Mucosa of descending colon (tissue), 3 donors: ENCODE measurements at regions not wholly inside any gene's neighbourhood (a gene's known extent, or its start where the extent isn't known, plus 50 kb on each side); places are given as distances from the start of the nearest gene placed in this dataset.

Source experiments
- ATAC-seq: fragments of 200-7000 bp; cut with Tn5 transposase; one replicate; pipeline ENCODE4 v1.9.1; 2020; ENCODE audit warnings: mild to moderate bottlenecking, moderate library complexity
- DNase-seq, 3 donors: peaks; one replicate each; pipeline ENCODE4 v3.0.0-alpha.2; 2020
- H3K36me3 ChIP-seq: fragments of 200-600 bp; one replicate; pipeline ENCODE4 v1.8.0; 2021; ENCODE audit warnings: low read depth, mild to moderate bottlenecking
- H3K4me1 ChIP-seq: fragments of 200-600 bp; one replicate; pipeline ENCODE4 v1.8.0; 2021; ENCODE audit warnings: low read depth, mild to moderate bottlenecking
- H3K4me3 ChIP-seq: fragments of 200-600 bp; one replicate; pipeline ENCODE4 v1.8.0; 2021; ENCODE audit warnings: mild to moderate bottlenecking
- H3K9me3 ChIP-seq: fragments of 200-600 bp; one replicate; pipeline ENCODE4 v1.8.0; 2021; ENCODE audit warnings: mild to moderate bottlenecking
- intact Hi-C, 2 donors: fragments of 100-400 bp; cut with DNase I in 1 of 2; cut with micrococcal nuclease in 1 of 2; formaldehyde crosslinking; loops; one replicate each; pipeline versions ENCODE4 v1.11.0 to v1.11.1; 2022; cut with DNase I, micrococcal nuclease
- TF ChIP-seq, protein P1 (sequence below): fragments of 200-600 bp; IDR thresholded peaks from one replicate; pipeline ENCODE4 v1.8.0; 2022; ENCODE audit warnings: antibody characterized with exemption, mild to moderate bottlenecking
- donor health status: DM: no; HTN: no; CAD: no; lungs with moderate emphysema.
- donor health status: DM: no; HTN: no; CAD: no.
- donor health status: DM: no; HTN: yes; CAD: no.

DNA sequence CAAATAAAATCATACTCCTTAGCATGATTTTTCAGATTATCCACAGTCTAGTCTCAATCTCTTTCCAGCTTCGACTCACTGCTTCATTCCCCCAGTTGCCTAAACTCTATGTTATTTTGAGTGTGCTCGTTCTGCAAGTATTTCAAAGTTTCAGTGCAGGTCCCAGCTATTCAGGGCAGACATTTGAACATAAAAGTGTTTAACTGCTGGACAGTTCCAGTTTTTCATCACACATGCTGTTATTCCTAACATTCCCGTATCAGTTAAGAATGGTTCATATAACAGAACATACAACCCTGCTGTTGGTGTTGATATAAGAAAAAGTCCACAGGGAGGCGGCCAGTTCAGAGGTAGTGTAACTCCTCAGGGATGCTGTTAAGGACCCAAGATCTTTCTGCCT is 113.3 kb downstream of the SLIT2 start:
- intact Hi-C loops: no loop called here
- H3K36me3 ChIP-seq: no peaks in the 10 kb centered on the region
- H3K4me3 ChIP-seq: no peak overlapping the region
- no peaks in the 10 kb centered on the region for H3K4me1 ChIP-seq
- TF ChIP-seq, protein P1, sequence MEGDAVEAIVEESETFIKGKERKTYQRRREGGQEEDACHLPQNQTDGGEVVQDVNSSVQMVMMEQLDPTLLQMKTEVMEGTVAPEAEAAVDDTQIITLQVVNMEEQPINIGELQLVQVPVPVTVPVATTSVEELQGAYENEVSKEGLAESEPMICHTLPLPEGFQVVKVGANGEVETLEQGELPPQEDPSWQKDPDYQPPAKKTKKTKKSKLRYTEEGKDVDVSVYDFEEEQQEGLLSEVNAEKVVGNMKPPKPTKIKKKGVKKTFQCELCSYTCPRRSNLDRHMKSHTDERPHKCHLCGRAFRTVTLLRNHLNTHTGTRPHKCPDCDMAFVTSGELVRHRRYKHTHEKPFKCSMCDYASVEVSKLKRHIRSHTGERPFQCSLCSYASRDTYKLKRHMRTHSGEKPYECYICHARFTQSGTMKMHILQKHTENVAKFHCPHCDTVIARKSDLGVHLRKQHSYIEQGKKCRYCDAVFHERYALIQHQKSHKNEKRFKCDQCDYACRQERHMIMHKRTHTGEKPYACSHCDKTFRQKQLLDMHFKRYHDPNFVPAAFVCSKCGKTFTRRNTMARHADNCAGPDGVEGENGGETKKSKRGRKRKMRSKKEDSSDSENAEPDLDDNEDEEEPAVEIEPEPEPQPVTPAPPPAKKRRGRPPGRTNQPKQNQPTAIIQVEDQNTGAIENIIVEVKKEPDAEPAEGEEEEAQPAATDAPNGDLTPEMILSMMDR: no peak
- H3K9me3 ChIP-seq: no peaks in the 10 kb centered on the region
- DNase-seq (no peak), ATAC-seq (no peak)

DNA sequence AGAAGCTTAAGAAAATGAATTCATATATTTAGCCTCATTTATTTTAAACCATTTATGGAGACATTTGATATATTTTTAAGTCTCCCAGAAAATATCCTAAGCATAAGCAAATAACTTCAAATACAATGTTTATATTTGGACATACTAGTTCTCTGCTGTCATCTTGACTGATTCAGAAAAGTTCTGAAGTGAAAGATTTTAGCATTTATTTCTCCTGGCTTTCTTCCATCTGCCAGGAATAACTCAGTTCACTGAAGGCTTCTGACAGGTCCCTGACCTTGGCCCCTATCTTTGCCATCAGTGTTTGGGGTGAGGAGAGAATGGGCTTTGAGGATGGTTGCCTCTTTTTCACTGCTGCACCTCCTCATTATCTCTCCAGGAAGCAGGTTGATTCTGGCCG is 115.7 kb downstream of the SLIT2 start:
- TF ChIP-seq, protein P1: no peak
- no peak overlapping the region for H3K4me3 ChIP-seq
- H3K36me3 ChIP-seq: no peaks in the 10 kb centered on the region
- no peak for ATAC-seq
- intact Hi-C loops: no loop called here
- no peaks in the 10 kb centered on the region for H3K9me3 ChIP-seq
- DNase-seq: no peak
- H3K4me1 ChIP-seq: no peaks in the 10 kb centered on the region

DNA sequence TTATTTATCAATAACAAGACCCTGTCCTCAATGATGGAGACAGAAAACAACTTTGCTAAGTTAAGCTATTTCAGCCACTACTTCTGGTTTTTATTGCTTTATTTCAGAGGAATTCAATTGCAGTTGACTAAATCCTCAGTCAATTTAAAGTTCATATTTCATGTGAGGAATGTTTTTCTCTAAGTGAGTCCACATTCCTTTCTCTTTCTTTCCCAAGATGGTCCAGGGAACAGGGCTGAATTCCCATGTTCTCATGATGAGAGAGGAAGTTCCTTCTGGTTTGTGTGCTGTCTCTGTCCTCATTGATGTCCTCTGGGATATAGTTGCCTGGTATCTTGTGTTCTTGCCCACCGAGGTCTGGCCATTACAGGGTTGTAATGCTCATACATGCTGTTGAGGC is 117.2 kb downstream of the SLIT2 start:
- no peak overlapping the region for H3K4me3 ChIP-seq
- no peaks in the 10 kb centered on the region for H3K4me1 ChIP-seq
- TF ChIP-seq, protein P1: no peak
- ATAC-seq: no peak
- intact Hi-C loops: no loop called here
- no peaks in the 10 kb centered on the region for H3K9me3 ChIP-seq
- H3K36me3 ChIP-seq: no peaks in the 10 kb centered on the region
- no peak for DNase-seq

DNA sequence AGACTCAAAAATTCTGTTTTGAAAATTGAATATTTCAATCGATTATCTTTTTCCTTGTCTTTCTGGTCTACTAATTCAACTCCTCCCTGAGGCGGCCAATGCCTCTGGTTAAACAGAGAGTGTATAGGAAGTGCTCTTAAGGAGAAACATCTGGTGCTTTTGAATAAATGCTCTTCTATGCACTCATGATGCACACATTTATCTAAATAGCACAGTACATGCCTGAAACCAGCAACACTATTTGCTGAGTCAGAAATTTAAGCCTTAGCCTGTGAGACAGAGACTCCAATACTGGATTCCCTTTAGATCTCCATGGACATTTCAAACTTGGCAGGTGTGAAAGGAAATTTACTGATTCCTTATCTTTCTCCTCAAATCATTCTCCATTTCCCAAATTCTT is 118.6 kb downstream of the SLIT2 start:
- Histone ChIP-seq H3K4me3 (no peak overlapping the region), H3K9me3 (no peaks in the 10 kb centered on the region), H3K36me3 (no peaks in the 10 kb centered on the region), H3K4me1 (no peaks in the 10 kb centered on the region)
- intact Hi-C loops: no loop called here
- DNase-seq: no peak
- ATAC-seq: no peak
- TF ChIP-seq, protein P1: no peak

DNA sequence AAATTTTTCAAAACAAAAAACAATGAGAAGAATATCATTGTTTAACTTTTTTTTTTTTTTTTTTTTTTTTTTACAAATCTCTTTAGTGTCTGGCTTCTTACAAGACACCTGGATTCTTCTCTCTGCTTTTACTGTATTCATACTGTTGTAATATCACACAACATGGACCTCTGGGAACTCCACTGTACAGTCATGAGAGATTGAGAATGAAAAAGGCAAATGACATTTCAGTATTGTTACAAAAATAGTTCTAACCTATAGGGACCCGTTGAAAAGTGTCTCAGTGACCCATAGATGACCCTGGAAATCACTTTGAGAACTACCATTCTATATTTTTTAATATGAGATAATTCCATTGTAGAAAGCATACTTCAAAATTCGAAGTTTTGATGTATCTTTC is 124.4 kb downstream of the SLIT2 start:
- intact Hi-C loops: no loop called here
- TF ChIP-seq, protein P1: no peak
- Histone ChIP-seq H3K36me3 (no peaks in the 10 kb centered on the region), H3K4me1 (no peaks in the 10 kb centered on the region), H3K9me3 (no peaks in the 10 kb centered on the region), H3K4me3 (no peak overlapping the region)
- DNase-seq (no peak), ATAC-seq (no peak)

DNA sequence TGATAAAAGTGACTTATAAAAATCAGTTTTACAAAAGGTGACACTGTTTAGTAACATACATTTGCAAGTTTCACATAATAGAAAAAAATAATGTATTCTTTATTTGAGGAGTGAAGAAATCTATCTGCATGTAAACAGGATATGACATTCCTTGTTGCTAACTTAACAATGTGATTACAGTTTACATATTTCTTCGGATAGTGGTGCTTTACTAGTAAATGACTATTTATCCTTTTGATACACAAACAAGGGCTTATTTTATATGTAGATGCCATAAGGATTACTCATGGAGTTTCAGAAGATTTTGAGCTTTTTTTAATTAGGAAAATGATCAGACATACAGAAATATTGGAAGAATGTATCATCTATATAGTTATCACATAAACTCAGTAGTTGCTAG is 126.5 kb downstream of the SLIT2 start:
- no peaks in the 10 kb centered on the region for H3K9me3 ChIP-seq
- H3K4me3 ChIP-seq: no peak overlapping the region
- ATAC-seq (no peak), DNase-seq (no peak)
- no peaks in the 10 kb centered on the region for H3K36me3 ChIP-seq
- intact Hi-C loops: no loop called here
- H3K4me1 ChIP-seq: no peaks in the 10 kb centered on the region
- TF ChIP-seq, protein P1: no peak
